Transverse colon (tissue), 4 donors: ENCODE measurements at regions not wholly inside any gene's neighbourhood (a gene's known extent, or its start where the extent isn't known, plus 50 kb on each side); places are given as distances from the start of the nearest gene placed in this dataset.

Source experiments
- DNase-seq: peaks from one replicate; pipeline ENCODE4 v3.0.0-alpha.2; 2019
- H3K27ac ChIP-seq, 4 donors: fragments of 200-600 bp; sonication (generic); 2 replicates each; pipeline ENCODE4 v1.5.1; 2016 to 2018; ENCODE audit warnings: inconsistent platforms in 4 of 4
- H3K27me3 ChIP-seq: fragments of 200-600 bp; sonication (generic); 2 replicates; pipeline ENCODE4 v1.5.1; 2017; ENCODE audit warnings: inconsistent platforms
- H3K36me3 ChIP-seq, 4 donors: fragments of 200-600 bp; sonication (generic); 2 replicates each; pipeline ENCODE4 v1.5.1; 2017 to 2019; ENCODE audit warnings: inconsistent platforms in 4 of 4
- H3K4me1 ChIP-seq, 4 donors: fragments of 200-600 bp; sonication (generic); 2 replicates each; pipeline ENCODE4 v1.5.1; 2017 to 2020; ENCODE audit warnings: inconsistent platforms in 4 of 4
- H3K4me3 ChIP-seq, 4 donors: fragments of 200-600 bp; sonication (generic); 1 replicate in 1 of 4; 2 replicates in 3 of 4; pipeline versions ENCODE4 v1.5.1 to v1.6.1; 2017 to 2019; ENCODE audit warnings: inconsistent platforms in 4 of 4
- H3K9me3 ChIP-seq, 2 donors: fragments of 200-600 bp; sonication (generic); 2 replicates each; pipeline ENCODE4 v1.5.1; 2017 to 2019; ENCODE audit warnings: inconsistent platforms in 2 of 2
- CTCF ChIP-seq, 5 experiments: fragments of 200-600 bp in 3 of 5; fragments of 450-650 bp in 2 of 5; sonication (generic) in 3 of 5; IDR thresholded peaks; 1 replicate in 2 of 5; 2 replicates in 3 of 5; pipeline ENCODE4 v1.5.1; 2016 to 2017; ENCODE audit warnings: antibody characterized with exemption in 5 of 5, inconsistent platforms in 3 of 5, mild to moderate bottlenecking in 2 of 5, moderate library complexity in 1 of 5
- EP300 ChIP-seq: sonication (generic); formaldehyde crosslinking; IDR thresholded peaks from one replicate; pipeline ENCODE4 v1.6.1; 2017; ENCODE audit warnings: antibody characterized with exemption, low read depth
- POLR2A ChIP-seq: fragments of 450-650 bp; IDR thresholded peaks from one replicate; pipeline ENCODE4 v1.6.1; 2016; ENCODE audit warnings: antibody characterized with exemption, mild to moderate bottlenecking, moderate library complexity
- POLR2AphosphoS5 ChIP-seq, 3 donors: sonication (generic); formaldehyde crosslinking; IDR thresholded peaks; one replicate each; pipeline ENCODE4 v1.6.1; 2016; ENCODE audit warnings: antibody characterized with exemption in 3 of 3
- WGBS, 2 donors: methylation state at CpG; one replicate each; pipeline ENCODE4 v1.1.5; 2018; ENCODE audit warnings: low coverage in 1 of 2; 5-methylcytosine and 5-hydroxymethylcytosine counted together
- in situ Hi-C, 4 donors: fragments of 200-750 bp; cut with MboI; loops; one replicate each; pipeline versions ENCODE4 v1.15.0 to v1.15.1; 2017; ENCODE audit warnings: low sequenced_read_pairs in 3 of 4, low pct_ligation_motif_present in 1 of 4, low pct_unique_long_range_greater_than_20kb in 1 of 4
- intact Hi-C: fragments of 100-400 bp; cut with DNase I; formaldehyde crosslinking; loops from one replicate; pipeline ENCODE4 v1.15.1; 2023; ENCODE audit warnings: low total_unique reads

- intact Hi-C loops: no loop called here
Measured at GRCh38 chr1:80427881-80428280, 1372.9 kb upstream of the ADGRL2 start.

GRCh38 chr1:80424249-80424648 is 1376.5 kb upstream of the ADGRL2 start:
- Histone ChIP-seq H3K4me3 (no peak overlapping the region), H3K4me1 (no peaks in the 10 kb centered on the region), H3K36me3 (no peaks in the 10 kb centered on the region), H3K27me3 (no peaks in the 10 kb centered on the region), H3K27ac (no peak overlapping the region), H3K9me3 (no peaks in the 10 kb centered on the region)
- TF ChIP-seq POLR2A (no peak), POLR2AphosphoS5 (IDR thresholded peaks at IDR 0.05) (no peak), EP300 (no peak), CTCF (IDR thresholded peaks at IDR 0.05) (no peak)
- intact Hi-C loops (no loop called here), in situ Hi-C loops (no loop called here)
- WGBS, 2 donors: 50 to 52% methylated on average over 1 of the region's 1 CpG
- no peak for DNase-seq

More at GRCh38 chr1:80427881-80428280, 1372.9 kb upstream of the ADGRL2 start:
- TF ChIP-seq POLR2A: no peak
- no peak for TF ChIP-seq EP300
- no peak for TF ChIP-seq POLR2AphosphoS5 (IDR thresholded peaks at IDR 0.05)
- TF ChIP-seq CTCF (IDR thresholded peaks at IDR 0.05): no peak
- H3K27ac ChIP-seq: no peak overlapping the region
- 72 to 90% methylated on average over 3 of the region's 3 CpGs for WGBS, 2 donors
- no peaks in the 10 kb centered on the region for H3K27me3 ChIP-seq
- no peak overlapping the region for H3K4me3 ChIP-seq
- H3K4me1 ChIP-seq: no peaks in the 10 kb centered on the region
- no peak for DNase-seq
- in situ Hi-C loops: no loop called here
- H3K36me3 ChIP-seq: no peaks in the 10 kb centered on the region
- no peaks in the 10 kb centered on the region for H3K9me3 ChIP-seq

GRCh38 chr1:80418134-80418533 is 1382.6 kb upstream of the ADGRL2 start:
- in situ Hi-C loops: no loop called here
- intact Hi-C loops: no loop called here
- DNase-seq: no peak

GRCh38 chr1:80417671-80418070 is 1383.1 kb upstream of the ADGRL2 start:
- Histone ChIP-seq H3K27me3 (no peaks in the 10 kb centered on the region), H3K27ac (no peak overlapping the region), H3K36me3 (no peaks in the 10 kb centered on the region), H3K4me3 (no peak overlapping the region), H3K9me3 (no peaks in the 10 kb centered on the region), H3K4me1 (no peaks in the 10 kb centered on the region)
- in situ Hi-C loops: no loop called here
- WGBS, 2 donors: 88% methylated on average over 1 of the region's 1 CpG
- no peak for TF ChIP-seq POLR2A
- TF ChIP-seq POLR2AphosphoS5 (IDR thresholded peaks at IDR 0.05): no peak
- no peak for TF ChIP-seq EP300
- no peak for DNase-seq
- intact Hi-C loops: no loop called here

More at GRCh38 chr1:80418134-80418533, 1382.6 kb upstream of the ADGRL2 start:
- TF ChIP-seq POLR2AphosphoS5 (IDR thresholded peaks at IDR 0.05) (no peak), CTCF (IDR thresholded peaks at IDR 0.05) (no peak), EP300 (no peak), POLR2A (no peak)
- H3K36me3 ChIP-seq: no peaks in the 10 kb centered on the region
- 57 to 63% methylated on average over 1 of the region's 1 CpG for WGBS, 2 donors
- H3K27ac ChIP-seq: no peak overlapping the region
- H3K4me3 ChIP-seq: no peak overlapping the region
- no peaks in the 10 kb centered on the region for H3K27me3 ChIP-seq
- no peaks in the 10 kb centered on the region for H3K4me1 ChIP-seq
- no peaks in the 10 kb centered on the region for H3K9me3 ChIP-seq

- no peaks in the 10 kb centered on the region for H3K9me3 ChIP-seq
Measured at GRCh38 chr1:80413969-80414368, 1386.8 kb upstream of the ADGRL2 start.

More at GRCh38 chr1:80413969-80414368, 1386.8 kb upstream of the ADGRL2 start:
- DNase-seq: no peak
- no peaks in the 10 kb centered on the region for H3K36me3 ChIP-seq
- WGBS, 2 donors: 75 to 84% methylated on average over 1 of the region's 1 CpG
- in situ Hi-C loops: no loop called here
- H3K4me3 ChIP-seq: no peak overlapping the region
- H3K27me3 ChIP-seq: no peaks in the 10 kb centered on the region
- no peak for TF ChIP-seq CTCF (IDR thresholded peaks at IDR 0.05)
- no peak for TF ChIP-seq POLR2A
- TF ChIP-seq EP300: no peak
- TF ChIP-seq POLR2AphosphoS5 (IDR thresholded peaks at IDR 0.05): no peak
- intact Hi-C loops: no loop called here
- no peak overlapping the region for H3K27ac ChIP-seq
- no peaks in the 10 kb centered on the region for H3K4me1 ChIP-seq
